Kidney (tissue), 13 donors: ENCODE measurements at regions not wholly inside any gene's neighbourhood (a gene's known extent, or its start where the extent isn't known, plus 50 kb on each side); places are given as distances from the start of the nearest gene placed in this dataset.
"Not testable (repeated sequence)": the region's sequence is repeated elsewhere in the genome, so short reads cannot be mapped to it uniquely, and the experiment has no call there.

Source experiments
- DNase-seq, 5 donors: peaks; one replicate each; pipeline ENCODE4 v3.0.0-alpha.2; 2013 to 2020
- FAIRE-seq: peaks from 2 replicates; lab custom pipeline; 2012; peaks lifted over from hg19 to GRCh38; lab: Jason Lieb, UNC
- H3K27ac ChIP-seq, 2 donors: one replicate each; pipeline ENCODE4 v1.7.0; 2013; ENCODE audit warnings: low read depth in 2 of 2, low read length in 2 of 2, inconsistent platforms in 1 of 2
- H3K27me3 ChIP-seq: one replicate; pipeline ENCODE4 v1.7.1; 2013; ENCODE audit warnings: low read length, inconsistent platforms; ENCODE audit not compliant: control insufficient read depth, insufficient read depth
- H3K36me3 ChIP-seq, 3 donors: one replicate each; pipeline versions ENCODE4 v1.7.0 to v1.7.1; 2013; ENCODE audit warnings: low read length in 3 of 3, control low read depth in 1 of 3, inconsistent platforms in 1 of 3; ENCODE audit not compliant: insufficient read depth in 3 of 3, control insufficient read depth in 2 of 3
- H3K4me1 ChIP-seq, 3 donors: one replicate each; pipeline versions ENCODE4 v1.7.0 to v1.7.1; 2013; ENCODE audit warnings: low read length in 3 of 3, inconsistent platforms in 1 of 3, low read depth in 1 of 3; ENCODE audit not compliant: control insufficient read depth in 2 of 3, insufficient read depth in 2 of 3
- H3K4me3 ChIP-seq, 3 donors: one replicate each; pipeline versions ENCODE4 v1.7.0 to v1.8.1; 2013; ENCODE audit warnings: low read length in 3 of 3, control low read depth in 1 of 3, inconsistent platforms in 1 of 3
- H3K9ac ChIP-seq, 3 donors: one replicate each; pipeline versions ENCODE4 v1.7.0 to v1.7.1; 2013; ENCODE audit warnings: low read length in 3 of 3, control low read depth in 1 of 3, inconsistent platforms in 1 of 3
- H3K9me3 ChIP-seq, 3 donors: one replicate each; pipeline versions ENCODE4 v1.7.0 to v1.7.1; 2013; ENCODE audit warnings: low read length in 3 of 3, control low read depth in 1 of 3, inconsistent platforms in 1 of 3; ENCODE audit not compliant: control insufficient read depth in 2 of 3, insufficient read depth in 1 of 3
- intact Hi-C: fragments of 100-400 bp; cut with DNase I; formaldehyde crosslinking; loops from one replicate; pipeline ENCODE4 v1.11.1; 2022
- TF ChIP-seq, protein P1 (sequence below): IDR thresholded peaks from 3 replicates; pipeline ENCODE4 v1.5.1; 2012; ENCODE audit warnings: mild to moderate bottlenecking, moderate library complexity, borderline replicate concordance; ENCODE audit not compliant: insufficient read depth; ENCODE audit errors: extremely low read depth
- donor health status: control.
- donor health status: control.
- donor health status: control.
- donor health status: control.
- donor health status: control.
- donor health status: DM: yes; HTN: yes; CAD: no.
- donor health status: Normal renal cell carcinoma (clear cell type).

DNA sequence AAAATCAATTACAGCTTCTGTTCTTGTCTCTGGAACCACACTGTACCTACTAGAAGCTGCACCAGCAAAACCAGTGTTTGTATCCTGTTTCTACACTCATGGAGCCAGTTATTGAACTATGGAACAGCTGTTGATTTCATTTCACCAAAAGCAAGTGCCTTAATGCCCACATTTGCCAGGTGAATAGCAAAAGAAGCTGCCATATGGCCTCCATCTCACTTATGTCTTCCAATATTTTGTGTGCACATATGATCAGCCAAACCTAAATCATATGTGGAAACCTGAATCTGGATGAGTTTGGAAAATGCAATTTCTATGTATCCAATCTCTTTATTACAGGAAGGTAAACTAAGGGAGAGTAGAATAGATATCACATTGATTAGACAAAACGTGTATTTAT lies 415.8 kb upstream of the GRID2 start:
- H3K27me3 ChIP-seq = no peaks in the 10 kb centered on the region
- no peaks in the 10 kb centered on the region for H3K9me3 ChIP-seq
- no peak overlapping the region for H3K27ac ChIP-seq
- no peak for DNase-seq
- TF ChIP-seq, protein P1, sequence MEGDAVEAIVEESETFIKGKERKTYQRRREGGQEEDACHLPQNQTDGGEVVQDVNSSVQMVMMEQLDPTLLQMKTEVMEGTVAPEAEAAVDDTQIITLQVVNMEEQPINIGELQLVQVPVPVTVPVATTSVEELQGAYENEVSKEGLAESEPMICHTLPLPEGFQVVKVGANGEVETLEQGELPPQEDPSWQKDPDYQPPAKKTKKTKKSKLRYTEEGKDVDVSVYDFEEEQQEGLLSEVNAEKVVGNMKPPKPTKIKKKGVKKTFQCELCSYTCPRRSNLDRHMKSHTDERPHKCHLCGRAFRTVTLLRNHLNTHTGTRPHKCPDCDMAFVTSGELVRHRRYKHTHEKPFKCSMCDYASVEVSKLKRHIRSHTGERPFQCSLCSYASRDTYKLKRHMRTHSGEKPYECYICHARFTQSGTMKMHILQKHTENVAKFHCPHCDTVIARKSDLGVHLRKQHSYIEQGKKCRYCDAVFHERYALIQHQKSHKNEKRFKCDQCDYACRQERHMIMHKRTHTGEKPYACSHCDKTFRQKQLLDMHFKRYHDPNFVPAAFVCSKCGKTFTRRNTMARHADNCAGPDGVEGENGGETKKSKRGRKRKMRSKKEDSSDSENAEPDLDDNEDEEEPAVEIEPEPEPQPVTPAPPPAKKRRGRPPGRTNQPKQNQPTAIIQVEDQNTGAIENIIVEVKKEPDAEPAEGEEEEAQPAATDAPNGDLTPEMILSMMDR = no peak
- intact Hi-C loops = no loop called here
- no peak overlapping the region for H3K9ac ChIP-seq
- no peak overlapping the region for H3K4me3 ChIP-seq
- no peak for FAIRE-seq
- H3K4me1 ChIP-seq = no peaks in the 10 kb centered on the region
- no peaks in the 10 kb centered on the region for H3K36me3 ChIP-seq

DNA sequence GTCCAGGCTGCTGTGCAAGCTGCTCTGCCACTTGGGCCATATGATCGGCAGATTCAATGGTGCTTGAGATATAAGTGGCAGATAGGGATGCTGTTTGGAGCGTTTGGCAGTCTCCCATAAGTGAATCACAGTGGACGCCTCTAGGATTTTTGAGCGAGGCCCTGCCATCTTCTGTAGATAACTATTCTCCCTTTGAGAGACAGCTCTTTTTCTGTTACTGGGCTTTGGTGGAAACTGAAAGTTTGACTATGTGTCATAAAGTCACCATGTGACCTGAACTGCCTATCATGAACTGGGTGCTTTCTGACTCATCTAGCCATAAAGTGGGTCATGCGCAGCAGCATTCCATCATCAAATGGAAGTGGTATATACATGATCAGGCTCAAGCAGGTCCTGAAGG lies 412.5 kb upstream of the GRID2 start:
- FAIRE-seq, H3K36me3 ChIP-seq, H3K9me3 ChIP-seq, H3K4me1 ChIP-seq, DNase-seq, H3K9ac ChIP-seq, H3K27ac ChIP-seq, H3K27me3 ChIP-seq, H3K4me3 ChIP-seq, intact Hi-C loops: not testable (repeated sequence)

DNA sequence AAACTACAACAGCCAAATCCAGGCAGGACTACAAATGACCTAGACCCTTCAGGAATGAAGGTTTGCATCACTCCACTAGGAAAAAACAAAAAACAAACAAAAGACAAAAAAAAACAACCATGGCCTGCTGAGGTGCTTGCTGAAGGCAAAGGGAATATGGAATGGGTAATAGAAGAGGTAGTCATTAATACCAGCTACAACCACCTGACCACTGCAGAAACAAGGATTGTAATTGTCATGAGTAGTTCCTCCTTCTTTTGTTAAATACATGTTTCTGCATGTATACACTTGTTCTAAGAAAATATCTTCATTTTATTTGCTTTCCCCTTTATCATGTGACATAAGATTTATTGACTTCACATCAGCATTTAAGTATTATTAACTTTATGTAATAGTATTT lies 409.8 kb upstream of the GRID2 start:
- H3K4me1 ChIP-seq = no peaks in the 10 kb centered on the region
- no peaks in the 10 kb centered on the region for H3K27me3 ChIP-seq
- no peak for DNase-seq
- H3K27ac ChIP-seq = no peak overlapping the region
- no peaks in the 10 kb centered on the region for H3K36me3 ChIP-seq
- no peak for FAIRE-seq
- TF ChIP-seq, protein P1 = no peak
- intact Hi-C loops = no loop called here
- H3K9me3 ChIP-seq = no peaks in the 10 kb centered on the region
- H3K4me3 ChIP-seq = no peak overlapping the region
- no peak overlapping the region for H3K9ac ChIP-seq

DNA sequence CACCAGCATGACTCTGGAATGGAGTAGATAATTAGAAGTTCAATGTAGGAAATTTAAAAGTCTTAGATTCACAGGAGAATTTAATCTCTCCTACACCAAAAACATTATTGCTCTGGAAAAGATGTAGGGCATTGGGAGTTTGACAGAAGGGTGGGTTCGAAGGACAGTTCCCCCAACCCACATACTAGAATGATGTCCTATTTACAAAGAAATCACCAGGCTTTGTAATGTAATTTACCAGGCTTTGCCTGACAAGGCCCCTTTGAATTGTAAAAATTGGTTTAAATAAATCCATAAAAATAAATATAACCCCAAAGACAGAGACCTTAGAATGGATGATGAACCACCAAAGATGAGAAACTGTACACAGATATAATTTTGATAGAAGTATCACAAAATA lies 399.2 kb upstream of the GRID2 start:
- Histone ChIP-seq H3K27ac (no peak overlapping the region), H3K27me3 (no peaks in the 10 kb centered on the region), H3K9ac (no peak overlapping the region), H3K36me3 (no peaks in the 10 kb centered on the region), H3K4me1 (no peaks in the 10 kb centered on the region), H3K9me3 (no peaks in the 10 kb centered on the region), H3K4me3 (no peak overlapping the region)
- intact Hi-C loops = no loop called here
- TF ChIP-seq, protein P1 = no peak
- no peak for FAIRE-seq
- DNase-seq = no peak
